ENCODE measurements at regions not wholly inside any gene's neighbourhood (a gene's known extent, or its start where the extent isn't known, plus 50 kb on each side); places are given as distances from the start of the nearest gene placed in this dataset.
"Not testable (repeated sequence)": the region's sequence is repeated elsewhere in the genome, so short reads cannot be mapped to it uniquely, and the experiment has no call there.

GRCh38 chr5:19001539-19001938, 986.5 kb downstream of the CDH18 start:
- DNase-seq, result no peak

DNA sequence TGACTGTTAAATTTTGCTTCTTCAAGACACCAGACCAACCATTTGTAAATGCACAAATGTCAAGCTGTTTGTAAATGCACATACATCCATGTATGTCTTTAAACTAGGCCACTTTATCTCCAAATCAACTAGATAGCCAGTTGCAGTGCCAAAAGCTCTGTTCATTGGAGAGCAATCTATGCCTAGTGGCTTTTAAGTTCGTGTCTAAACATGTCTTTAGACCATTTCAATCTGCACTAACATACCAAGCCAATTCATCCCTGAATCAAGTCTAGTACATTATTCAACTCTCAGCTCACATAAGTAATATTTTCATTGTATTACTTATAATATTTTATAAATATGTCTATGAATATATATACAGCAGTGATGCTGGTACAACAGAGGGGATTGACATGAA, 985.9 kb downstream of the CDH18 start:
- DNase-seq, result no peak

GRCh38 chr5:19018822-19019221, 969.2 kb downstream of the CDH18 start:
- no peak for DNase-seq

DNA sequence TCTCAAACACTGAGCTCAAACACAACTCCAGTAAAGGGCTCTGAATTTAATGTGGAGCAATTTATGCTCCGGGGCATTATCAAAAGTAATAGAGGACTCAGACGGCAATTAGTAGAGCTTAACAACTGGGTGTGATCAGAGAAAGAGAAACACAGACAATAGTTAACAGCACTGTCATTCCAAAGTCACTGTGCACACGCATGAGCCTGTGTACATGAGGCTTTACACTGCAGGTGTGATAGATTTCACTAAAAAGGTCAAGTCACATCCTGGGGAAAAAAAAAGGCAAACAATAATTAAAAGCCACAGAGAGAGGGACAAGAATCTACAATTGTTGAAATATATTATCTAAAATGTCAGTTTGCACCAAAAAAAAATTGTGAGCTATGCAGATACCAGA, 956.5 kb downstream of the CDH18 start:
- DNase-seq, result no peak

DNA sequence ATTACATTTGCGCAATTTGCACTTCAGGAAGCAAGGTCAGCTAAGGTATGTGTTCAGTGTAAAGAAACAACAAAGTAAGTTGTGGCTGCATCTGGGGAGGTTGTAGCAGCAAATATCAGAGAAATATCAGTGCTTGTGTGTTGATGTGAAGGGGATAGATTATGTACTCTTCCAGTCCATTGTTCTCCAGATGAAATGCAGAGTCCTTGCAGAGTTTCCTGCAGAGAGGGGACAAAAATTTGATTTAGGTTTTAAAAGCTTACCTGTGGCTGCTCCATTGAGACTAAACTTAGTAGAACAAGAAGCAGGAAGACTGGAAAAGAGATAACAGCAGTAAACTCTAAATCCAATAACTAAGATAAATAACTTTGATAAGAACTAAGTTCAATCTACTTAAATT, 952.2 kb downstream of the CDH18 start:
- DNase-seq, result no peak

- no peak for DNase-seq
These were observed 945.9 kb downstream of the CDH18 start for GRCh38 chr5:19042106-19042505.

- DNase-seq, result no peak
These were observed 943.7 kb downstream of the CDH18 start for GRCh38 chr5:19044311-19044710.

DNA sequence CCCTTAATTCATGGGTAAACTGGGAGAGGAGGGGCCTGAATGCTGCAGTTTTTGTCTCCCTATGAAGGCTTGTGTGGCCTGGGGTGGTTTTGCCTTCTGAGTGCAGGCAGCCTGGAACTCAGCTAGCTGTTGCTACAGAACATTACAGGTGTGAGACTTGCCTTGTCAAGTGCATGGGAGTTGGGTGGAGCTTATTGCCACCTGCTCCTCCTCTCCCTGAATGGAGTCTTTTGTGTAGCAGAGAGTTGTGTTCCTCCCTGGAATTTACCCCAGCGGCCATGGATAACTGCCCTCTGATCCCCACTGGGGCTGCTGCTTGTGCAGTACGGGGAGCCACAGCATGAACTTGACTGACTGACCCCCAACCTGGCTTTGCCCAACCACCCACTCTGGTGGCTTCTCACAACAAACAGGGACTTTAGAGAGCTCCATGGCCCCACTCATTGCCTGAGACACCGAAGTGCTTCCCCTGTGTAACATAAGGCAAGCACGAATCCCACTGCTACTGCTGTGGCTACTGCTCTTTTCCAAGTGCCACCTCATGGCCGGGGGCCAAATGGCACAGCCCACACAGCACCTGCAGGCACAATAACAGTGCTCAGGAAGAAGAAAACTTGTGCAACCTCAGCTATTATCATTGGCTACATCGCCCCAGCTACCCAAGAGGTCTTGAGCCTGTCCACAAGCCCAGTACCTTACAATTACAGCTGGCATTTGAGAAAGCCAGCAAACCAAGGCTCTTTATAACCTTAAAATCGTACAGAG, 942.9 kb downstream of the CDH18 start:
- DNase-seq, result no peak

GRCh38 chr5:19047277-19047676, 940.7 kb downstream of the CDH18 start:
- no peak for DNase-seq

DNA sequence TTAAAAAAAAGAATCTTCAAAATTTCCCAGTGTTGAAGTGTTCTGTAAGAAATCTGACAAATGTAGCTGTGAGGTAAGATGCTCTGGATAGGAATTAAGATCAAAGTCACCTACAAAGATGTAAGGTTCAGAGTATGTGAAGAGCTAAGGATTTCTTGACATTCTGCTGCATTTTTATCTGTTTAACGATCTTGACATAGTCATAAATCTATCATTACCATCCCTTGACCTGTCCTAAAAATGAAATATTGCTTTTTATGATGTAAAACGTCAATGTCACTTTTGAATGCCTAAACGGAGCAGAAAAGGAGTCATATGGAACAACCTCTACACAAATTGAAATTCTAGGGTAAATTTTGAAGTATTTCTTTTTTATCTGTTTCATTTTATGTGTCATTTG, 939.3 kb downstream of the CDH18 start:
- DNase-seq, result no peak

DNA sequence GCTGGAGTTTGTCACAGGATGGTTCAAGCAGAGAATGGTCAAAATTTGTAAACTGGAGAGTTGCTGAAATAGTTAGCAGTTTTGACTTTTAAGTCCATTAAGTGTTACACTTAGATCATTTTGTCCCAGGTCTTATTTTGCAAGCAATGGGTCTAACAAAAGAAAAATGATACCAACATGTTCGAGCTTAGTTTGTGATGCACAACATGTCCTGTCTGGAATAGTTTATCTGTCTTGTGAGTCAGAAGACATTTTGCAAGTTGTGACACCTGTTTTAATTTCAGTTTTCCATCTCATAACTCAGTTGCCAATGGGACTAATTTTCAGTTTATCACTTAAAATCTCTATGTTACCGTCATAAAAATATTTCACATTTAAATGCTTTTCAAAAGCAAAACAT, 929.8 kb downstream of the CDH18 start:
- no peak for DNase-seq

- DNase-seq, result no peak
These were observed 923.9 kb downstream of the CDH18 start for GRCh38 chr5:19064094-19064493.

GRCh38 chr5:19067741-19068140, 920.3 kb downstream of the CDH18 start:
- DNase-seq, result no peak

- no peak for DNase-seq
These were observed 889.6 kb downstream of the CDH18 start for GRCh38 chr5:19098434-19098833.

DNA sequence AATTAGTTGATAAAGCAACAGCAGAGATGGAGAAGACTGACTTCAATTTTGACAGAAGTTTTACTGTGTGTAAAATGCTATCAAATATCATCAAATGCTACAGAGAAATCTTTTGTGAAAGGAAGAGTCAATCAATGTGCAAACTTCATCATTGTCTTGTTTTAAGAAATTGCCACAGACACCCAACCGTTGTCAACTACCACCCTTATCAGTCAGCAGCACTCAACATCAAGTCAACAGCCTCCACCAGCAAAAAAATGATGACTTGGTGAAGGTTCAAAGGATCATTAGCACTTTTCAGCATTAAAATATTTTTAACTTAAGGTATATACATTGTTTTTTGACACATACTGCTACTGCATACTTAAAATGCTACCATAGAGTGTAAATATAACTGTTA, 888.8 kb downstream of the CDH18 start:
- no peak for DNase-seq

- no peak for DNase-seq
These were observed 883.1 kb downstream of the CDH18 start for GRCh38 chr5:19104948-19105347.

DNA sequence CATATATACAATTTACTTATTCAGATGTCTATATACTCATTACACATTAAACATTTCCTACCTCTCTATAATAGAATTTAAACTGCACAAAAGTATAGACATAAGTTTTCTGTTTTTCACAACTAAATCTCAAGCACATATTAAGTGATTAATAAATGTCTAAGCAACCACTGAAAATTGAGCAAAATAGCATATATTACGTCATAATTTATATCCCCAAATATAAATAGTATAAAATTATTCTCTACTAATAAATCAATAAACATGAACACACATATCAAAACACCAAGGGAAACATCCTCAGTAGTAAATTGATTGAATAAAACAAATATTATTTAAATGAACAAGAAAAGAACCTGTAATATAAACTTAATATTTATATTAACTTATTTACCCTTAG, 865.1 kb downstream of the CDH18 start:
- DNase-seq, result no peak

DNA sequence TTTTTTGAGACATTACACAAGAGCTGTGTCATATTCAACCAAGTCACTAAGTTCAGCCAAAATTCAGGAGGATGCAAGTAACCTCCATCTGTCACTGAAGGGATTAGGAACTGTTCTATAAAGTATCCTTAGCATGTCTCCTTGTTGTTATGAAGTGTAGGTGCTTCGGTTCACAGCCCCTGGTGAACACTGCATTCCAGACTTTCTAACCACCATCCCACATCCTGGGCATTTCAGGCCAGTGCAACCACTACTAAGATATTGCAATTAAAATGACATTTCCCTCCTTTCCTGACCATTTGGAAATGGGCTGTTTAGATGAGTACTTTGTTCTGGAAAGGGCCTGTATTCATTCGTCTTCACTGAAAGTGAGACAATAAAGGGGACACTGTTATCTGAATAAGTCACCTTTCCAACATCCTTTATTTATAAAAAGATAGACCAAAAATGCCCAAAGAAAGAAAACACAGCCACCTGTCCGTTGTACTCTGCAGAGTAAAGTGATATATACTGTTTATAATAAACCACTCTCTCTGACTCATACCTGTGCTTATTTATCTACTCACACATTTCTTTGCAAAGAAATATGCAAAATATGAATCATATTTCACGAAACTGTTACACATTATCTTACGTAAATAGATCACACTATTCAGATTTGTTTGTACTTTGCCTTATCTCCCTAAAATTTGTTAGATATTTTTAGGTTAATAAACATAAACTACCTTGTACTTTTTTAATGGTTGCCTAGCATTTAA, 861.9 kb downstream of the CDH18 start:
- DNase-seq, result no peak

GRCh38 chr5:19140276-19140675, 847.7 kb downstream of the CDH18 start:
- DNase-seq, result no peak

- DNase-seq, result not testable (repeated sequence)
These were observed 846.0 kb downstream of the CDH18 start for GRCh38 chr5:19141937-19142524.

DNA sequence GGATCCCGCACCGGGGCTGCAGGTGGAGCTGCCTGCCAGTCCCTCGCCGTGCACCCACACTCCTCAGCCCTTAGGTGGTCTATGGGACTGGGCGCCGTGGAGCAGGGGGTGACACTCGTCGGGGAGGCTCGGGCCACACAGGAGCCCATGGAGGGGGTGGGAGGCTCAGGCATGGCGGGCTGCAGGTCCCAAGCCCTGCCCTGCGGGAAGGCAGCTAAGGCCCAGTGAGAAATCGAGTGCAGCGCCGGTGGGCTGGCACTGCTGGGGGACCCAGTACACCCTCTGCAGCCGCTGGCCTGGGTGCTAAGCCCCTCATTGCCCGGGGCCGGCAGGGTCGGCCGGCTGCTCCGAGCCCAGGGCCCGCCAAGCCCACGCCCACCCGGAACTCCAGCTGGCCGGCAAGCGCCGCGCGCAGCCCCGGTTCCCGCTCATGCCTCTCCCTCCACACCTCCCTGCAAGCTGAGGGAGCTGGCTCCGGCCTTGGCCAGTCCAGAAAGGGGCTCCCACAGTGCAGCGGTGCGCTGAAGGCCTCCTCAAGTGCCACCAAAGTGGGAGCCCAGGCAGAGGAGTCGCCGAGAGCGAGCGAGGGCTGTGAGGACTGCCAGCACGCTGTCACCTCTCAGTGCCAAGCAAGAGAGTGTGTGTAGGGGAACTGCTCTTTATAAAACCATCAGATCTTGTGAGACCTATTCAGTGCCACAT, 845.1 kb downstream of the CDH18 start:
- DNase-seq, result not testable (repeated sequence)

DNA sequence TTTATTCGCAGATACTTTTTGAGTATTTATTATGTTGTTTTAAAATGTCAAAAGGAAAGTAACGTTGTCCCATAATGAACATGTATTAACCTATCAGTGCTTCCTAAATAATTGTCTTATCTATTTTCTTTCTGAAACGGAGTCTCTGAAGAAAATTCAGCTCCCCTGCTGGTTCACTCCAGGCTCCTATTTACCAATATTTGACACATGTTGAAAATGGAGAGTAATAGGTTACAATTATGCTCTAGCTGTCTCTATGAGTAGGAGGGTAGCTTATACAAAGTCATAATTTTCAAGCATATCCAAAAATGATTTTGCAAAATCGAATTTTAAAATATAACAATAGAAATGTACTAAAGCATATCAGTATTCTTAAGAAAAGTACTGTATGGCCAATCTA, 844.1 kb downstream of the CDH18 start:
- DNase-seq, result no peak

DNA sequence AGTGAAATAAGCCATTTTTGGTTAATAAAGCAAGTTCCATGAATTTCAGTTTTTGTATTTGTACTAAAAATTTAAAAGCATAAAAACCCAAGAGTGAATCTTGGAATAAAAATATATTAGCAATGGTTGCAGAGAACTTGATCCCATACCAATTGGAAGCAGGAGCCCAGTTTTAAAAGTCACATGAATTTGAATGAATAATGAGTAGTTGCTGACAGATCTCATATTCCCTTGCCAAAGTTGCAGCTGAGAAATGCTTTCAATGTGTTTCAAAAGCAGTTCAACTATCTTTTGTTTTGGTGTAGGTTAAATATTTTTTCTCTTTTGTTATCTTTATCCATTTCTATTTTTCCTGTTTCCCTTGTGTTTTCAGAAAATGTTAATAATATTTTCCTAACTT, 818.6 kb downstream of the CDH18 start:
- DNase-seq, result no peak

Data from stimulated activated naive CD4-positive, alpha-beta T cell treated with Interleukin-2 at 50 U/mL for 16 hours (primary cell).